HPDE6-E6E7 (cell line): ENCODE measurements at regions not wholly inside any gene's neighbourhood (a gene's known extent, or its start where the extent isn't known, plus 50 kb on each side); places are given as distances from the start of the nearest gene placed in this dataset.

ENCODE experiments used
- DNase-seq: peaks from one replicate; pipeline ENCODE4 v3.0.0; 2011; ENCODE audit warnings: missing footprints; ENCODE audit errors: extremely low spot score

DNA sequence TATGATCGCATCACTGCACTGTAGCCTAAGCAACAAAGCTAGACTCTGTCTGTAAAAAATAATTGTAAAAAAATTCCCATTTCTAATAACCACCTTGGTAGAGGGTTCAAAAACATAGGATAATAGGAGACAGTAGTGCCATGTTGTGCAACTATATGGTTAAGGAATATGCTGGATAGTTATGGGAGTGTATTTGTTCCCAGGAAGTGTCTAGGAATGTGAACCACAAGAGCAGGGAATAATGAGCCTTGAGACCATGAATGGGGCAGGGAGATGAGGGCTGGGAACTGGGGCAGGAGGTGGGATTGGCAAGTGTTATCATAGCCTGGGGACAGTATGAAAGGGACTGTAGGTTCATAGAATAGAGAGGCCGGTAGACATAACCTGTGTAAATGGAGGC lies 50.4 kb downstream of the RUSC2 start:
- DNase-seq = no peak

DNA sequence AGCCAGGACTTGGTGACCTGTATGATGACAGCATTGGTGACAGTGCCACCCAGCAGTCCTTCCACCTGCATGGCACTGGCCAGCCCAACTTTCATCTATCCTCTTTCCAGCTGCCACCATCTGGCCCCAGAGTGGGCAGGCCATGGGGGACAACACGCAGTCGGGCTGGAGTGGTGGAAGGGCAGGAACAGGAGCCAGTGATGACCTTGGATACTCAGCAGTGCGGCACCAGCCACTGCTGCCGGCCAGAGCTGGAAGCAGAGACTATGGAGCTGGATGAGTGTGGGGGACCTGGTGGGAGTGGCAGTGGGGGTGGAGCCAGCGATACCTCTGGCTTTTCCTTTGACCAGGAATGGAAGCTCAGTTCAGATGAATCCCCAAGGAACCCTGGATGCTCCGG lies 56.9 kb downstream of the RUSC2 start:
- no peak for DNase-seq

DNA sequence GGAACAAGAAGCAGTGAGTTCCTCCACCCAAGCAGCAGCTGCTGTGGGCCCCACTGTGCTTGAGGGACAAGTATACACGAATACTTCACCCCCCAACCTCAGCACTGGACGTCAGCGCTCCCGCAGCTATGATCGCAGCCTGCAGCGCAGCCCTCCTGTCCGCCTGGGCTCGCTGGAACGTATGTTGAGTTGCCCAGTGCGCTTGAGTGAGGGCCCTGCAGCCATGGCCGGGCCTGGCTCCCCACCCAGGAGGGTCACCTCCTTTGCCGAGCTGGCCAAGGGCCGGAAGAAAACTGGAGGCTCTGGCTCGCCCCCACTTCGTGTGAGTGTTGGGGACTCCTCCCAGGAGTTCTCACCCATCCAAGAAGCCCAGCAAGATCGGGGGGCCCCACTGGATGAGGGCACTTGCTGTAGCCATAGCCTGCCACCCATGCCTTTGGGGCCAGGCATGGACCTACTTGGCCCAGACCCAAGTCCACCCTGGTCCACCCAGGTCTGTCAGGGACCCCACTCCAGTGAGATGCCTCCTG lies 57.1 kb upstream of the TESK1 start:
- no peak for DNase-seq

DNA sequence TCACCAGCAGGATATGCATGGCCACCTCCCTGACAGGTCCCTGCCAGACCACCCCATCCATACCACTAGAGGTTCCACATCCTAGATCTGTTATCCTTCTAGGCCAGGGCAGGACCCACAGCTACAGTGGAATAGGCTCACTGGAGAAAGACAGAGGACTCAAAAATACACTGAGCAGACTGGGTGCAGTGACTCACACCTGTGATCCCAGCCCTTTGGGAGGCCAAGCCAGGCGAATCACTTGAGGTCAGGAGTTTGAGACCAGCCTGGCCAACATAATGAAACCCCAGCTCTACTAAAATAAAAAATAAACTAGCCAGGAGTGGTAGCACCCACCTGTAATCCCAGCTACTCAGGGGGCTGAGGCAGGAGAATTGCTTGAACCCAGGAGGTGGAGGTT lies 56.5 kb upstream of the TESK1 start:
- no peak for DNase-seq

DNA sequence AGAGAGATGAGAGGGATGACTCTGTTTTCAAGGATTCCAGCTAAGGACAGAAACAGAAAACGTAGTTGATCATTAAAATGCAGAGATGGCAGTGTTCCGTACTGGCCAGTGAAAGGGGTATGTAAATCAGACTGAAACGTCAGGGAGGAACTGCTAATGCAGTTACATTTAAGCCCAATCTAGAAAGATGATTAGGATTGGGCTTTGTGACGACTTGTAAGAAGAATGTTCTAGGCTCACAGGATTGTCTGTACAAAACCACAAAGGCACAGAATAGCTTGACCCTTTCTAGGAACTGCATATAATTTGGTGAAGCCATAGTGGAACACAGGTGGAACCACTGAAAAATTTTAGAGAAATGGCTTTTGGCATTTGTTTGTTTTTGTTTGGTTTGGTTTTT lies 55.6 kb upstream of the TESK1 start:
- DNase-seq = no peak

DNA sequence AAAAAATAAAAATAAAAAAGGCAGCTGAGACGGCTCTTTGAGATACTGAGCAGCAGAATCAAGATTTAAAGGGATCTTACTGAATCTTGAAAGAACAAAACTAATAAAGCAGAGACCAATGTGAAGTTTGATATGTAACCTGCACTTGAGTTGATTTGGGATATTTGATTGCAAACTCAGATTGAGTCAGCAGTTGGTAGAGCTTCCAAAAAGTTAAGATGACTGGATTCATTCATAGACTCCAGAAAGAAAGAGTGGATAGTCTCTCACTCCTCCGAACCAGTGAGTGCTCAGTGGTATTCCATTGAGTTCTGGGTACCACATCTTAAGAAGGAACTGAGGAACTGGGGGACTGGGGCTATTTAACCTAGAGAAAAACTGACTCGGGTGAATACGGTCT lies 52.7 kb upstream of the TESK1 start:
- no peak for DNase-seq

DNA sequence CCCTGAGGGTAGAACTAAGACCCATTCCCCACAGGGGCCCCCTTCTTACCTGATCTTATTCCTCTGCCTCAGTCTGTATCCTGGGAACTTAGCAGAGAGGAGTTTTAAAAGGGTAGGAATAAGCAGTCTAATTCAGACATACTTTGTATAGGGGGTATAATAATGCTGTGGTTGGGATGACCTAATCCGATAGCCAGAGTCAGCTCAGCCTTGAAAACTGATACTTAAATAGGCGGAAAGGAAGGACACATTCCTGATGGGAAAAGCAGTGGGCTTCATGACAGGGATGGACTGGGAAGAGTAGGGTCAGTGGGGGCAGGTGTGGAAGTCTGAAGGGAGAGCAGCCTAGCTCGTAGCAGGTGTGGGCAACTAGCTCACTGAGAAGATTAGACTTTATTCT lies 52.2 kb upstream of the TESK1 start:
- no peak for DNase-seq

DNA sequence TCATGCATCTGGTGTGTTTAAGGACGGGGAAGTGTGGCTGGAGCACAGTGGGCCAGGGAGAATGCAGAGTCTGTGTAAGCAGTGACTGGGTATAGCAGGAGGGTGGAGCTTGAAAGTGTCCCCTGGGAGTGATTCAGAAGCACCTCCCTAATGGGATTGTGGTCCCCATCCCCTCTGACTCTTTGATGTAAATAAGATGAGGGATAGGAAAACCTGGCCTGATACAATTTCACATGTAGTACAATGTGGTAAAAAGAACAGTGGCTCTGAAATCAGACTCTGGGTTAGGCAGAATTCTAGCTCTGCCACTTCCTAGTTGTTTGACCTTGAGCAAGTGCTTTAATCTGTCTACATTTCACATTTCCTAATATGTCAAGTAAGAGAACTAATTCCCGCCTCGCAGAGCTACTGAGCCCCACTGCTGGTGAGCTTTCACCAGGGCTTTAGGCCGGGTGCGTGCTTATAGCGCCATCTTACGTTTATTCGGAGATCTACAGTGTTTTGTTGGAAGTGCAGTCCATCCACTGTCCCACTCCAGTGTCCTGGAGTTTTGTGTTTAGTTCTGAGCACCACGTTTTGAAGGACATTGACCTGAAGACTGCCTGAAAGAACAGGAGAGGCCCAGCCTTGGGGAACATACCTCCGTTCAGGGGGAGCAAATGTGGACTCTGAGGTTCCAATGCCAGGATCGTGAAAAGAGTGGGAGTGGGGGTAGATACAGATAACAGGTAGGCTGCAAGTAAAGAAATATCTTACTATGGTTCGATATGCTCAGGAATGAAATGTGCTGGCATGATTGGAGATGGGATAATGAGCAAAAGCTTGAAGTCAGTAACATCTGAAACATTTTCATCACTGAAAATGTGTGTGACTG lies 51.2 kb upstream of the TESK1 start:
- peak; percentile 73 for DNase-seq

DNA sequence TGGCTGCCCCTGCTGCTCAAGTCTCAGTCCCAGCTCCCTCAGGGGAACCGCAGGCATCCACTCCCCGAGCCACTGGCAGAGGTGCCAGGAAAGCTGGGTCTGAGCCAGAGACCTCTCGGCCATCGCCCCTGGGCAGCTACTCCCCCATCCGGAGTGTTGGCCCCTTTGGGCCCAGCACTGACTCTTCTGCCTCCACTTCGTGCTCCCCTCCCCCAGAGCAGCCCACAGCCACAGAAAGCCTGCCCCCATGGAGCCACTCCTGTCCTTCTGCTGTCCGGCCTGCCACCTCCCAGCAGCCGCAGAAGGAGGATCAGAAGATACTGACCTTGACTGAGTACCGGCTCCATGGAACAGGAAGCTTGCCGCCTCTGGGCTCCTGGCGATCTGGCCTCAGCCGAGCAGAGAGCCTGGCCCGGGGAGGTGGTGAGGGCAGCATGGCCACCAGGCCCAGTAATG lies 49.8 kb upstream of the TESK1 start:
- no peak for DNase-seq
